Liver (tissue), 3 donors: ENCODE measurements at regions not wholly inside any gene's neighbourhood (a gene's known extent, or its start where the extent isn't known, plus 50 kb on each side); places are given as distances from the start of the nearest gene placed in this dataset.

ENCODE experiments used
- ATF3 ChIP-seq: IDR thresholded peaks from 2 replicates; pipeline ENCODE4 v1.6.1; 2016; ENCODE audit warnings: antibody characterized with exemption
- CTCF ChIP-seq: fragments of 150-350 bp; IDR thresholded peaks from 2 replicates; pipeline ENCODE4 v1.5.1; 2017; ENCODE audit warnings: improper control_type of control experiment, low read depth, low read length; ENCODE audit not compliant: missing input control
- EGR1 ChIP-seq, 2 donors: IDR thresholded peaks; 2 replicates each; pipeline ENCODE4 v1.6.1; 2016 to 2018; ENCODE audit warnings: antibody characterized with exemption in 2 of 2, low read depth in 2 of 2
- FOXA1 ChIP-seq: IDR thresholded peaks from 2 replicates; pipeline ENCODE4 v1.6.1; 2016; ENCODE audit warnings: antibody characterized with exemption
- HNF4A ChIP-seq, 2 donors: conservative IDR thresholded peaks; 2 replicates each; pipeline ENCODE4 v1.6.1; 2016; ENCODE audit warnings: antibody characterized with exemption in 2 of 2, mild to moderate bottlenecking in 2 of 2
- MAX ChIP-seq: IDR thresholded peaks from 2 replicates; pipeline ENCODE4 v1.6.1; 2016; ENCODE audit warnings: antibody characterized with exemption
- NR2F2 ChIP-seq: IDR thresholded peaks from 2 replicates; pipeline ENCODE4 v1.6.1; 2016; ENCODE audit warnings: antibody characterized with exemption
- RAD21 ChIP-seq, 2 donors: IDR thresholded peaks; 2 replicates each; pipeline ENCODE4 v1.6.1; 2016; ENCODE audit warnings: antibody characterized with exemption in 2 of 2, mild to moderate bottlenecking in 2 of 2
- REST ChIP-seq: IDR thresholded peaks from 2 replicates; pipeline ENCODE4 v1.6.1; 2016; ENCODE audit warnings: antibody characterized with exemption, mild to moderate bottlenecking
- SP1 ChIP-seq: IDR thresholded peaks from 2 replicates; pipeline ENCODE4 v1.6.1; 2018; ENCODE audit warnings: antibody characterized with exemption, mild to moderate bottlenecking
- TAF1 ChIP-seq: conservative IDR thresholded peaks from 2 replicates; pipeline ENCODE4 v1.6.1; 2016; ENCODE audit warnings: antibody characterized with exemption, mild to moderate bottlenecking
- YY1 ChIP-seq: IDR thresholded peaks from 2 replicates; pipeline ENCODE4 v1.6.1; 2016; ENCODE audit warnings: antibody characterized with exemption, mild to moderate bottlenecking
- ZBTB33 ChIP-seq: IDR thresholded peaks from 2 replicates; pipeline ENCODE4 v1.6.1; 2016; ENCODE audit warnings: antibody characterized with exemption
- donor health status: healthy.
- donor health status: healthy.

GRCh38 chr1:232111611-232112010 is 485.0 kb downstream of the DISC1 start:
- TF ChIP-seq EGR1 (IDR thresholded peaks at IDR 0.05; ENCODE audit: low read depth in 2 of 2) (no peak), CTCF (no peak), ZBTB33 (no peak), YY1 (no peak), MAX (no peak), TAF1 (no peak), RAD21 (IDR thresholded peaks at IDR 0.05) (no peak), REST (no peak), ATF3 (no peak), NR2F2 (no peak), SP1 (no peak), HNF4A (conservative IDR thresholded peaks at IDR 0.05) (no peak), FOXA1 (no peak)
